OCI-LY7 (cell line): ENCODE measurements at regions not wholly inside any gene's neighbourhood (a gene's known extent, or its start where the extent isn't known, plus 50 kb on each side); places are given as distances from the start of the nearest gene placed in this dataset.

Experiments used
- CTCF ChIP-seq: fragments of 200-600 bp; sonication (generic); conservative IDR thresholded peaks from 2 replicates; pipeline ENCODE4 v1.5.1; 2014; ENCODE audit warnings: mild to moderate bottlenecking, antibody characterized with exemption, low read length, moderate library complexity, mixed read lengths
- EZH2phosphoT487 ChIP-seq: fragments of 200-600 bp; sonication (generic); IDR thresholded peaks from 2 replicates; pipeline ENCODE4 v1.6.1; 2018; ENCODE audit warnings: low read depth, borderline replicate concordance, mild to moderate bottlenecking, mixed run types, antibody characterized with exemption, low read length, moderate library complexity, mixed read lengths

GRCh38 chr6:108750801-108751200 is 97.4 kb upstream of the ARMC2 start:
- TF ChIP-seq CTCF (no peak), EZH2phosphoT487 (no peak)
